SK-N-SH treated with all-trans-retinoic acid at 6 μM for 48 hours (cell line): ENCODE measurements at regions not wholly inside any gene's neighbourhood (a gene's known extent, or its start where the extent isn't known, plus 50 kb on each side); places are given as distances from the start of the nearest gene placed in this dataset.

Experiments
- ATAC-seq: fragments of 200-7000 bp; cut with Tn5 transposase; 3 replicates; pipeline ENCODE4 v1.9.1; 2020; ENCODE audit warnings: mild to moderate bottlenecking, moderate library complexity
- ARNTL ChIP-seq: fragments of 450-650 bp; formaldehyde crosslinking; IDR thresholded peaks from 2 replicates; pipeline ENCODE4 v1.5.0; 2020; ENCODE audit warnings: low read depth, mild to moderate bottlenecking, moderate library complexity, borderline replicate concordance
- BACH2 ChIP-seq: fragments of 250-450 bp; sonication (Bioruptor Pico); IDR thresholded peaks from 2 replicates; pipeline ENCODE4 v1.9.0; 2021; ENCODE audit warnings: mild to moderate bottlenecking, borderline replicate concordance
- CREB5 ChIP-seq: fragments of 250-450 bp; sonication (Bioruptor Pico); IDR thresholded peaks from 2 replicates; pipeline ENCODE4 v1.5.1; 2020; ENCODE audit warnings: low read depth, mild to moderate bottlenecking, moderate library complexity
- CSDC2 ChIP-seq: fragments of 250-450 bp; sonication (Bioruptor Pico); IDR thresholded peaks from 2 replicates; pipeline ENCODE4 v1.5.0; 2020; ENCODE audit warnings: mild to moderate bottlenecking, moderate library complexity
- CSRNP3 ChIP-seq: fragments of 250-450 bp; sonication (Bioruptor Pico); IDR thresholded peaks from 2 replicates; pipeline ENCODE4 v1.5.1; 2021; ENCODE audit warnings: mild to moderate bottlenecking, moderate library complexity
- ESRRG ChIP-seq: fragments of 250-450 bp; sonication (Bioruptor Pico); IDR thresholded peaks from 2 replicates; pipeline ENCODE4 v1.6.1; 2021; ENCODE audit warnings: mild to moderate bottlenecking
- GLIS3 ChIP-seq: fragments of 250-450 bp; sonication (Bioruptor Pico); IDR thresholded peaks from 2 replicates; pipeline ENCODE4 v1.5.0; 2020; ENCODE audit warnings: mild to moderate bottlenecking, moderate library complexity
- ISL1 ChIP-seq: fragments of 250-450 bp; sonication (Bioruptor Pico); IDR thresholded peaks from 2 replicates; pipeline ENCODE4 v2.1.2; 2022; ENCODE audit warnings: mild to moderate bottlenecking, moderate library complexity
- OSR1 ChIP-seq: fragments of 250-450 bp; sonication (Bioruptor Pico); IDR thresholded peaks from 2 replicates; pipeline ENCODE4 v1.8.0; 2022; ENCODE audit warnings: moderate library complexity, mild to moderate bottlenecking, inconsistent platforms
- PATZ1 ChIP-seq: fragments of 250-450 bp; sonication (Bioruptor Pico); IDR thresholded peaks from 2 replicates; pipeline ENCODE4 v1.8.0; 2020; ENCODE audit warnings: mild to moderate bottlenecking, moderate library complexity, borderline replicate concordance
- PPARA ChIP-seq: fragments of 250-450 bp; sonication (Bioruptor Pico); IDR thresholded peaks from 2 replicates; pipeline ENCODE4 v1.5.0; 2020; ENCODE audit warnings: mild to moderate bottlenecking, borderline replicate concordance
- RARB ChIP-seq: fragments of 250-450 bp; sonication (Bioruptor Pico); IDR thresholded peaks from 2 replicates; pipeline ENCODE4 v1.8.0; 2021; ENCODE audit warnings: mild to moderate bottlenecking, moderate library complexity
- SNAI2 ChIP-seq: fragments of 250-450 bp; sonication (Bioruptor Pico); IDR thresholded peaks from 2 replicates; pipeline ENCODE4 v1.5.0; 2020; ENCODE audit warnings: mild to moderate bottlenecking, moderate library complexity
- TCF4 ChIP-seq: fragments of 250-450 bp; sonication (Bioruptor Pico); IDR thresholded peaks from 2 replicates; pipeline ENCODE4 v1.8.0; 2021; ENCODE audit warnings: mild to moderate bottlenecking, moderate library complexity, borderline replicate concordance
- TOX ChIP-seq: fragments of 250-450 bp; sonication (Bioruptor Pico); IDR thresholded peaks from 2 replicates; pipeline ENCODE4 v1.8.0; 2021; ENCODE audit warnings: mild to moderate bottlenecking, moderate library complexity, borderline replicate concordance
- TSHZ2 ChIP-seq: fragments of 250-450 bp; sonication (Bioruptor Pico); IDR thresholded peaks from 2 replicates; pipeline ENCODE4 v1.5.0; 2020; ENCODE audit warnings: mild to moderate bottlenecking, moderate library complexity
- ZC3H10 ChIP-seq: fragments of 250-450 bp; sonication (Bioruptor Pico); IDR thresholded peaks from 2 replicates; pipeline ENCODE4 v1.5.1; 2021; ENCODE audit warnings: mild to moderate bottlenecking, moderate library complexity
- ZFP3 ChIP-seq: fragments of 250-450 bp; sonication (Bioruptor Pico); IDR thresholded peaks from 2 replicates; pipeline ENCODE4 v1.5.0; 2020; ENCODE audit warnings: mild to moderate bottlenecking, moderate library complexity
- ZFP30 ChIP-seq: fragments of 450-650 bp; formaldehyde crosslinking; IDR thresholded peaks from 2 replicates; pipeline ENCODE4 v1.5.0; 2022; ENCODE audit warnings: mild to moderate bottlenecking, moderate library complexity
- ZNF565 ChIP-seq: fragments of 450-650 bp; formaldehyde crosslinking; conservative IDR thresholded peaks from 2 replicates; pipeline ENCODE4 v1.5.0; 2020; ENCODE audit warnings: low read depth, mild to moderate bottlenecking, moderate library complexity
- ZNF70 ChIP-seq: fragments of 450-650 bp; formaldehyde crosslinking; IDR thresholded peaks from 2 replicates; pipeline ENCODE4 v1.5.0; 2020; ENCODE audit warnings: mild to moderate bottlenecking, moderate library complexity
- ZNF8 ChIP-seq: fragments of 450-650 bp; formaldehyde crosslinking; IDR thresholded peaks from 2 replicates; pipeline ENCODE4 v1.5.0; 2020; ENCODE audit warnings: mild to moderate bottlenecking, moderate library complexity

- TF ChIP-seq CREB5 (CRISPR knock-in tag) = no peak
Observed at GRCh38 chr10:4285121-4285520, 500.1 kb upstream of the KLF6 start (continued).

GRCh38 chr10:4283846-4284610, 499.0 kb upstream of the KLF6 start:
- TF ChIP-seq PATZ1 (CRISPR knock-in tag) (no peak), TCF4 (CRISPR knock-in tag) (no peak), OSR1 (no peak), CSDC2 (CRISPR knock-in tag) (no peak), ZNF70 (CRISPR knock-in tag) (no peak), ZFP30 (no peak), TSHZ2 (CRISPR knock-in tag) (no peak), ARNTL (CRISPR knock-in tag) (no peak), GLIS3 (CRISPR knock-in tag) (no peak), ZNF565 (no peak), CSRNP3 (CRISPR knock-in tag) (no peak), ZC3H10 (CRISPR knock-in tag) (no peak), PPARA (CRISPR knock-in tag) (no peak)
- no peak for ATAC-seq

- TF ChIP-seq ZNF70 (CRISPR knock-in tag) = no peak
- TF ChIP-seq TOX (CRISPR knock-in tag) = no peak
- TF ChIP-seq BACH2 (CRISPR knock-in tag) = no peak
- TF ChIP-seq GLIS3 (CRISPR knock-in tag) = no peak
- no peak for TF ChIP-seq TSHZ2 (CRISPR knock-in tag)
- TF ChIP-seq ZNF8 (CRISPR knock-in tag) = no peak
- TF ChIP-seq ISL1 (CRISPR knock-in tag) = no peak
- TF ChIP-seq PATZ1 (CRISPR knock-in tag) = no peak
- no peak for TF ChIP-seq PPARA (CRISPR knock-in tag)
- no peak for TF ChIP-seq SNAI2 (CRISPR knock-in tag)
- no peak for TF ChIP-seq CSRNP3 (CRISPR knock-in tag)
- TF ChIP-seq ESRRG (CRISPR knock-in tag) = no peak
- TF ChIP-seq ZFP3 (CRISPR knock-in tag) = no peak
- TF ChIP-seq RARB = no peak
- no peak for ATAC-seq
Observed at GRCh38 chr10:4282496-4282895, 497.5 kb upstream of the KLF6 start.
